Stimulated activated CD4-positive, alpha-beta T cell treated with anti-CD3 and anti-CD28 coated beads, Interleukin-2, amount 100 ng/mL, for 4 hours (primary cell): ENCODE measurements at regions not wholly inside any gene's neighbourhood (a gene's known extent, or its start where the extent isn't known, plus 50 kb on each side); places are given as distances from the start of the nearest gene placed in this dataset.

ENCODE experiments used
- DNase-seq: peaks from one replicate; pipeline ENCODE4 v3.0.0-alpha.2; 2020; ENCODE audit warnings: low read depth

DNA sequence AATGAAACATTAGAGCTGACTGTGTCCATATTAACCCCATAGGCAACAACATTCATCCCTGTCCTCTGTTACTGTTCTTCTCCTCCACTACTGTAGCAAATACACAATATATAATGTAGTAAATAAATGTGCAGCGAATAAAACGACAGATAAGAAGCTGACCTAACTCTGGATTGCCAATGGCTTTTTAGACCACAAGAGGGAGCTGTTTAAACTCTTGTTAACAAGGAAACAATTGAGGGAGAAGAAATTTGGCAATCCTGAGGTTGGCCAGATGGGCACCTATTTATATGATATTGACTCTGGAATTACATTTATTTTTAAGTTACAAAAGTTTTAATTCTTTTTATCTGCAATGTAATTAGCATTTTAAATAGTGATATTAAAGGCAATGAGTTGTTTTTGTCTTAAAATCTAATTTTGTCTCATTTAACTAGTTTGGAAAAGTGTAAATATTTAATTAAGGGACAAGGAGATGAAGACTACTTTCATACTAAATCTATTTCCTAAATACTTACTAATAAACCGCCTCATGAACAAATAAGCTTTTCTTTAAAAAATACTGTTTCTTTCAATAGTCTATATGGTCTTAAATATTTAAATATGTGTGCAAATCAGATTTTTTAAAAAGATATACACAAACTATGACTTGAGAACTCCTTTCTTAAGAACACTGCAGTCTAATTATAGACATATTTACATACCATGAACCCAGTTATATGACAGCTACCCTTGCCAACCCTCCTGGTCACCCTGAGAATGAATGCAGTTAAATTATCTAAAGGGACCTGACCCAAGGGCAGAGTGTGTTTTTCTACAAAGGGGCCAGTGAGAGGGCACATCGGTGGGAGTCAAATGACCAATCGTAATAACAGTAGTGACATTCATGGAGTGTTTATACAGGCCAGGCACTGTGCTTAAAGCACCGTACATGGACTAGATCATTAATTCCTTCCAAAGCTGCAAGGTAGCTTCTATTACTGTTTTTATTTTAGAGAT, 52.9 kb upstream of the HPF1 start:
- peak; percentile 3 for DNase-seq

DNA sequence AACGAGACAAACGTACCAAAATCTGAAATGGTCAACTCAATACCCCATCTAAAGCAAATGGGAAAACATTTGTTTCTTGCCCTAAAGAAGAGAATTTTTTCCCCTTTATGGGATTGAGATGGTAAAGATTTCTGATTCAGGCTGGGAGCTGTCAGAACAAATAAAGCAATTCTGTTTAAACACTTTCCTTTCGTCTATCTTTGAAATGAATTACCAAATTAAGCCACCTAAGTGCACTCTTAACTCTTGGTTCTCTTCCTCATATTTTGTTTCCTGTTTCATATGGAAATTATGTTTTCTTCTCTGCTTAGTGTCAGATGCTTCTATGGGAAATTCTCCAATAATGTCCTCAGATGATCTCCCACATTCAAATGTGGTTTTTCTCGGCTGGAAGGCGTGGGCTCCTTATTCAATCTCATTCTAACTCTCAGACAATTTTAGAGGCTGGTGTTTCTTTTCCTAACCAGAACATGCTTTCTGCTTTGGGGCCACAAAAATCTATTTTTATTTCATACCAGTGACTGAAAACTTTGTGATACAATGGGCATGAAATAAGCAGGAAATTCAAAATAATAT, 50.3 kb upstream of the HPF1 start:
- DNase-seq = no peak
